Hepatocyte (in vitro differentiated cells): ENCODE measurements at regions not wholly inside any gene's neighbourhood (a gene's known extent, or its start where the extent isn't known, plus 50 kb on each side); places are given as distances from the start of the nearest gene placed in this dataset.
"Not testable (repeated sequence)": the region's sequence is repeated elsewhere in the genome, so short reads cannot be mapped to it uniquely, and the experiment has no call there.

Experiments
- DNase-seq: peaks from one replicate; pipeline ENCODE4 v3.0.0-alpha.2; 2016; ENCODE audit warnings: low spot score
- H2AFZ ChIP-seq: fragments of 200-600 bp; sonication (generic); 2 replicates; pipeline ENCODE4 v1.6.0; 2016; ENCODE audit warnings: antibody characterized with exemption, mild to moderate bottlenecking
- H3K27ac ChIP-seq: fragments of 200-600 bp; sonication (generic); 2 replicates; pipeline ENCODE4 v1.5.1; 2016; ENCODE audit warnings: mild to moderate bottlenecking
- H3K27me3 ChIP-seq: fragments of 200-600 bp; sonication (generic); 2 replicates; pipeline ENCODE4 v1.6.1; 2016
- H3K36me3 ChIP-seq: fragments of 200-600 bp; sonication (generic); replicated peaks from 2 replicates; pipeline ENCODE4 v1.5.1; 2016; ENCODE audit warnings: low read depth; ENCODE audit not compliant: insufficient read depth
- H3K4me1 ChIP-seq: fragments of 200-600 bp; sonication (generic); 2 replicates; pipeline ENCODE4 v1.5.1; 2016; ENCODE audit warnings: mild to moderate bottlenecking, moderate library complexity; ENCODE audit not compliant: insufficient read depth
- H3K4me2 ChIP-seq: fragments of 200-600 bp; sonication (generic); 2 replicates; pipeline ENCODE4 v1.6.0; 2016
- H3K4me3 ChIP-seq: fragments of 200-600 bp; sonication (generic); 2 replicates; pipeline ENCODE4 v1.5.1; 2016; ENCODE audit warnings: mild to moderate bottlenecking
- H3K79me2 ChIP-seq: fragments of 200-600 bp; sonication (generic); 2 replicates; pipeline ENCODE4 v1.6.0; 2017; ENCODE audit warnings: mild to moderate bottlenecking
- H3K9me2 ChIP-seq: fragments of 200-600 bp; sonication (generic); replicated peaks from 2 replicates; pipeline ENCODE4 v1.6.0; 2017; ENCODE audit warnings: mild to moderate bottlenecking; ENCODE audit not compliant: insufficient read depth
- H3K9me3 ChIP-seq: fragments of 200-600 bp; sonication (generic); 2 replicates; pipeline ENCODE4 v1.5.1; 2016; ENCODE audit warnings: low read depth, mild to moderate bottlenecking
- H4K20me1 ChIP-seq: fragments of 200-600 bp; sonication (generic); 2 replicates; pipeline ENCODE4 v1.6.0; 2016; ENCODE audit warnings: mild to moderate bottlenecking; ENCODE audit not compliant: insufficient read depth, poor library complexity, severe bottlenecking
- EZH2 ChIP-seq: fragments of 200-600 bp; sonication (generic); IDR thresholded peaks from 2 replicates; pipeline ENCODE4 v1.6.1; 2016; ENCODE audit warnings: antibody characterized with exemption, mild to moderate bottlenecking, borderline replicate concordance
- EZH2phosphoT487 ChIP-seq: fragments of 200-600 bp; sonication (generic); IDR thresholded peaks from one replicate; pipeline ENCODE4 v1.6.1; 2018; ENCODE audit warnings: antibody characterized with exemption, mild to moderate bottlenecking, low read depth, moderate library complexity; ENCODE audit not compliant: unreplicated experiment, severe bottlenecking
- WGBS: methylation state at CpG from one replicate; pipeline ENCODE4 v1.1.6; 2016; ENCODE audit warnings: low lambda C conversion rate; ENCODE audit errors: missing lambda C conversion rate; 5-methylcytosine and 5-hydroxymethylcytosine counted together
- TF ChIP-seq, protein P1 (sequence below): fragments of 200-600 bp; sonication (generic); IDR thresholded peaks from 2 replicates; pipeline ENCODE4 v1.5.1; 2016; ENCODE audit warnings: antibody characterized with exemption, mild to moderate bottlenecking; ENCODE audit not compliant: poor library complexity

DNA sequence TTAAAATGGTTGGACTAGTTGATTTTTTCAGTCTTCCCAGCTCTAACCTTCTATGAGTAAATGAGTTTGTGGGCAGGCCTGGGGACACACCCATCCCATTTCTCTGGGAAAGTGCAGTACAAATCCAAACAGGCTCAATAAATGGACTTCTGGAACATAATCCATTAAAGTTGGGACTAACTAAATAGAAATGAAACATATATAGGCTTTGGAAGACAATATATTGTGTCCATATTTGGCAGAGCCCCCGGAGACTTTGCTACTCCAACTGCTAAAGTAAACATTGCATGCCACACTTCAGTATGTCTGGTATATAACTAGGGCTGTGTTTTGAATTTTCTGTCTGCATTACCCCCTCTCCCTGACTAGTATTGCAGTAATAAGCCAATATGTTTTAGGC, 191.4 kb upstream of the DAB2 start:
- Histone ChIP-seq H2AFZ (no peak overlapping the region), H3K4me2 (no peak overlapping the region), H4K20me1 (no peaks in the 10 kb centered on the region), H3K9me3 (no peaks in the 10 kb centered on the region), H3K4me3 (no peak overlapping the region), H3K27me3 (no peaks in the 10 kb centered on the region), H3K9me2 (no peaks in the 10 kb centered on the region), H3K79me2 (no peaks in the 10 kb centered on the region), H3K36me3 (no peaks in the 10 kb centered on the region), H3K27ac (peak overlapping the region; percentile 82), H3K4me1 (peaks cover 4% of the 10 kb centered on the region)
- 16% methylated on average over 1 of the region's 1 CpG for WGBS
- peak; percentile 19 for DNase-seq
- TF ChIP-seq, protein P1, sequence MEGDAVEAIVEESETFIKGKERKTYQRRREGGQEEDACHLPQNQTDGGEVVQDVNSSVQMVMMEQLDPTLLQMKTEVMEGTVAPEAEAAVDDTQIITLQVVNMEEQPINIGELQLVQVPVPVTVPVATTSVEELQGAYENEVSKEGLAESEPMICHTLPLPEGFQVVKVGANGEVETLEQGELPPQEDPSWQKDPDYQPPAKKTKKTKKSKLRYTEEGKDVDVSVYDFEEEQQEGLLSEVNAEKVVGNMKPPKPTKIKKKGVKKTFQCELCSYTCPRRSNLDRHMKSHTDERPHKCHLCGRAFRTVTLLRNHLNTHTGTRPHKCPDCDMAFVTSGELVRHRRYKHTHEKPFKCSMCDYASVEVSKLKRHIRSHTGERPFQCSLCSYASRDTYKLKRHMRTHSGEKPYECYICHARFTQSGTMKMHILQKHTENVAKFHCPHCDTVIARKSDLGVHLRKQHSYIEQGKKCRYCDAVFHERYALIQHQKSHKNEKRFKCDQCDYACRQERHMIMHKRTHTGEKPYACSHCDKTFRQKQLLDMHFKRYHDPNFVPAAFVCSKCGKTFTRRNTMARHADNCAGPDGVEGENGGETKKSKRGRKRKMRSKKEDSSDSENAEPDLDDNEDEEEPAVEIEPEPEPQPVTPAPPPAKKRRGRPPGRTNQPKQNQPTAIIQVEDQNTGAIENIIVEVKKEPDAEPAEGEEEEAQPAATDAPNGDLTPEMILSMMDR, result no peak
- no peak for TF ChIP-seq EZH2
- no peak for TF ChIP-seq EZH2phosphoT487

DNA sequence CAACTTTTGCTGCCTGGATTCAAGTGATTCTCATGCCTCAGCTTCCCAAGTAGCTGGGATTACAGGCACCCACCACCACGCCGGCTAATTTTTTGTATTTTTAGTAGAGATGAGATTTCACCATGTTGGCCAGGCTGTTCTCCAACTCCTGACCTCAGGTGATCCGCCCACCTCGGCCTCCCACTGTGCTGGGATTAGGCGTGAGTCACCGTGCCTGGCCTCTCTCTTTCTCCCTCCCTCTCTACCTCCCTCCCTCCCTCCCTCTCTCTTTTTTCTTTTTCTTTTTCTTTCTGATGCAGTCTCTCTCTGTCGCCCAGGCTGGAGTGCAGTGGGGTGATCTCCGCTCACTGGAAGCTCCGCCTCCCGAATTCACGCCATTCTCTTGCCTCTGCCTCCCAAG, 186.3 kb upstream of the DAB2 start:
- 95% methylated on average over 11 of the region's 11 CpGs for WGBS
- not testable (repeated sequence) for H3K27ac ChIP-seq, H3K27me3 ChIP-seq, H3K4me3 ChIP-seq, H2AFZ ChIP-seq, H3K4me1 ChIP-seq, H4K20me1 ChIP-seq, H3K9me3 ChIP-seq, DNase-seq, H3K9me2 ChIP-seq, H3K4me2 ChIP-seq, H3K79me2 ChIP-seq, H3K36me3 ChIP-seq

GRCh38 chr5:39608024-39608423, 183.2 kb upstream of the DAB2 start:
- Histone ChIP-seq H4K20me1 (no peaks in the 10 kb centered on the region), H3K36me3 (no peaks in the 10 kb centered on the region), H3K4me1 (no peaks in the 10 kb centered on the region), H3K4me3 (no peak overlapping the region), H2AFZ (no peak overlapping the region), H3K27me3 (no peaks in the 10 kb centered on the region), H3K4me2 (no peak overlapping the region), H3K9me2 (no peaks in the 10 kb centered on the region), H3K79me2 (no peaks in the 10 kb centered on the region), H3K27ac (no peak overlapping the region), H3K9me3 (no peaks in the 10 kb centered on the region)
- TF ChIP-seq, protein P1, result no peak
- TF ChIP-seq EZH2 (no peak), EZH2phosphoT487 (no peak)
- 91% methylated on average over 5 of the region's 5 CpGs for WGBS
- DNase-seq, result no peak

GRCh38 chr5:39606591-39606990, 181.8 kb upstream of the DAB2 start:
- Histone ChIP-seq H3K4me2 (no peak overlapping the region), H3K4me3 (no peak overlapping the region), H2AFZ (no peak overlapping the region), H3K9me2 (no peaks in the 10 kb centered on the region), H3K36me3 (no peaks in the 10 kb centered on the region), H4K20me1 (no peaks in the 10 kb centered on the region), H3K27ac (no peak overlapping the region), H3K27me3 (no peaks in the 10 kb centered on the region), H3K4me1 (no peaks in the 10 kb centered on the region), H3K9me3 (no peaks in the 10 kb centered on the region), H3K79me2 (no peaks in the 10 kb centered on the region)
- DNase-seq, result no peak
- WGBS, result 84% methylated on average over 2 of the region's 2 CpGs
- TF ChIP-seq, protein P1, result no peak
- TF ChIP-seq EZH2phosphoT487, result no peak
- TF ChIP-seq EZH2, result no peak
